GM12891 (cell line): ENCODE measurements at regions not wholly inside any gene's neighbourhood (a gene's known extent, or its start where the extent isn't known, plus 50 kb on each side); places are given as distances from the start of the nearest gene placed in this dataset.

Experiments
- POLR2A ChIP-seq: IDR thresholded peaks from 2 replicates; pipeline ENCODE4 v1.6.1; 2011; ENCODE audit warnings: low read depth, low read length, control low read depth
- POLR2AphosphoS5 ChIP-seq: IDR thresholded peaks from 2 replicates; pipeline ENCODE4 v1.6.1; 2011; ENCODE audit warnings: low read depth, low read length, control low read depth
- TAF1 ChIP-seq: IDR thresholded peaks from 2 replicates; pipeline ENCODE4 v1.6.1; 2011; ENCODE audit warnings: low read depth, low read length, control low read depth

DNA sequence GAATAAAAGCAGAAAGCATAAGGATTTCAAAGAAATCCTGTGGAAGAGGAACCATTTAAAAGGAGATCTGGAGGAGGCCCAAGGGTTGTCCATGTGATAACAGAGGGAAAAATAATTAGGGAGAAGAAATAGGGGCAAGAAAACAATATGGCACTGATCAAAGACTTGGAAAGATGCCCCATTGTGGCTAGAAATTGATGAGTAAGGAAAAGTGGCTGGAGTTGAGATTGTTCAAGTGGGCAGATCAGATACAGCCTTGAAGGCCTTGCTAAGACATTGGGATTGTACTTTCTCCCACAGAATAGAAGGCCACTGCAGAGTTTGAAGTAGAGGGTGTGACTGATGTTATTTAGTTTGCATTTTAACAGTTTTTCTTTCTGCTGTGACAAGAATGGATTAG lies 213.3 kb downstream of the CBLN4 start:
- TF ChIP-seq TAF1: no peak
- no peak for TF ChIP-seq POLR2A
- TF ChIP-seq POLR2AphosphoS5: no peak
